ENCODE measurements at regions not wholly inside any gene's neighbourhood (a gene's known extent, or its start where the extent isn't known, plus 50 kb on each side); places are given as distances from the start of the nearest gene placed in this dataset.

- no peak for TF ChIP-seq CTCF (IDR thresholded peaks at IDR 0.05; ENCODE audit: insufficient read depth, low read length, missing control alignments)
- no peak for DNase-seq (ENCODE audit: low read depth, low spot score)
- CTCF ChIA-PET = interaction anchor here (6.3 kb wide), 1 partner anchor 10 kb away, joined by 68 read pairs; no protein-coding TSS in a partner anchor
- H3K4me3 ChIP-seq (ENCODE audit: low read depth, low read length) = no peak overlapping the region
- POLR2A ChIA-PET = no interaction called here
Observed at GRCh38 chr10:101294109-101294508, 59.9 kb upstream of the BTRC start.

GRCh38 chr10:101295261-101295660, 58.7 kb upstream of the BTRC start:
- TF ChIP-seq CTCF (IDR thresholded peaks at IDR 0.05; ENCODE audit: insufficient read depth, low read length, missing control alignments) = no peak
- no peak for DNase-seq (ENCODE audit: low read depth, low spot score)
- ChIA-PET CTCF (interaction anchor here (0.6 to 1.2 kb wide), 7 partner anchors 10 to 275 kb away, joined by 3 to 7 read pairs (median 3); no protein-coding TSS in a partner anchor), POLR2A (no interaction called here)
- no peak overlapping the region for H3K4me3 ChIP-seq (ENCODE audit: low read depth, low read length)

- ChIA-PET POLR2A (no interaction called here), CTCF (interaction anchor here (0.6 to 4.3 kb wide), 17 partner anchors 10 to 168 kb away, joined by 3 to 29 read pairs (median 4); no protein-coding TSS in a partner anchor)
- no peak for DNase-seq (ENCODE audit: low read depth, low spot score)
- TF ChIP-seq CTCF (IDR thresholded peaks at IDR 0.05; ENCODE audit: insufficient read depth, low read length, missing control alignments) = peak; percentile 86
- no peak overlapping the region for H3K4me3 ChIP-seq (ENCODE audit: low read depth, low read length)
Observed at GRCh38 chr10:101297901-101298486, 56.0 kb upstream of the BTRC start.

GRCh38 chr10:101299211-101299610, 54.8 kb upstream of the BTRC start:
- DNase-seq (ENCODE audit: low read depth, low spot score) = no peak
- no peak overlapping the region for H3K4me3 ChIP-seq (ENCODE audit: low read depth, low read length)
- ChIA-PET CTCF (interaction anchor here (1.3 to 4.3 kb wide), 7 partner anchors 9 to 167 kb away, joined by 3 to 29 read pairs (median 7); no protein-coding TSS in a partner anchor), POLR2A (no interaction called here)
- no peak for TF ChIP-seq CTCF (IDR thresholded peaks at IDR 0.05; ENCODE audit: insufficient read depth, low read length, missing control alignments)

- DNase-seq (ENCODE audit: low read depth, low spot score) = no peak
- POLR2A ChIA-PET = no interaction called here
Observed at GRCh38 chr10:101301111-101301731, 52.7 kb upstream of the BTRC start.

More at GRCh38 chr10:101301111-101301731, 52.7 kb upstream of the BTRC start:
- peak; percentile 50 for TF ChIP-seq CTCF (IDR thresholded peaks at IDR 0.05; ENCODE audit: insufficient read depth, low read length, missing control alignments)
- H3K4me3 ChIP-seq (ENCODE audit: low read depth, low read length) = no peak overlapping the region
- CTCF ChIA-PET = interaction anchor here (1.0 to 7.4 kb wide), 8 partner anchors 9 to 268 kb away, joined by 3 to 68 read pairs (median 7); no protein-coding TSS in a partner anchor

All from AG04449 (cell line).